Inferior parietal cortex (tissue), 1 donor: ENCODE measurements at regions not wholly inside any gene's neighbourhood (a gene's known extent, or its start where the extent isn't known, plus 50 kb on each side); places are given as distances from the start of the nearest gene placed in this dataset.
"Not testable (repeated sequence)": the region's sequence is repeated elsewhere in the genome, so short reads cannot be mapped to it uniquely, and the experiment has no call there.

Experiments
- DNase-seq: peaks from one replicate; pipeline ENCODE4 v3.0.0-alpha.2; 2016; ENCODE audit errors: extremely low spot score

DNA sequence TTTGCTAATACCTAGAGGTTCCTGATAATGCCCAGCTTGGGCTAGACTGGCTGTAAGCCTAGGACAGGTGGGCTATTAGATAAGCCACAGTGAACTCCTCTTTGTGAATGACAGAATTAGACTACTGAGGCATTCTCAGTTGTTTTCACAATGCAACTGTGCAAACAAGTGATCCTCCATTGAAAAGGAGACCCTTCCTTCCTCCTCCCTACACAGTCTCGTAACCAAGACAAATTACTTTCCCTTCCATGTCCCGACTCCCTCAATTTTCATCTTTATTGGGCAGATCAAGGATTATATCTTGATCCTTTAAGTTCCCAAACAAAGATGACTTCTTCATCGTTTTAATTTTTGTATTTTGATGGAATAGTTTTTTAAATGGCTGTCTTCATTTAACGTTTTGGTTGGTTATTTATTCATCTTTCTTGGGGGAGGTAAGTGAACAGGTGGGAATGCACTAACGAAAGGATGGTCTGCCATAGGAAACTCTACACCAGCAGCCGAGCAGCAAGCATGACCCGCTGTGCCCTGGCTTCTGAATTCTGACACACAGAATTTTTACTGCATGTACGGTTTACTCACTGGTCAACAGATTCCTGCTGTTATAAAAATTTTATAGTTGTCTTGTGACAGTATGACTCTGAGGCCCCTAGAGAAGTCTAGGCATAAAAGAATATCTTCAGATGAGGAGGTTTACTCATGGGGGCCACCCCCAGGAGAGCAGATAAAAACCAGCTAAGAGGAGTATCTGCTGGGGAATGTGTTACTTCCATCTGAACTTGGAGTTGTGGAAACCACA lies 137.5 kb upstream of the TUT7 start:
- no peak for DNase-seq

DNA sequence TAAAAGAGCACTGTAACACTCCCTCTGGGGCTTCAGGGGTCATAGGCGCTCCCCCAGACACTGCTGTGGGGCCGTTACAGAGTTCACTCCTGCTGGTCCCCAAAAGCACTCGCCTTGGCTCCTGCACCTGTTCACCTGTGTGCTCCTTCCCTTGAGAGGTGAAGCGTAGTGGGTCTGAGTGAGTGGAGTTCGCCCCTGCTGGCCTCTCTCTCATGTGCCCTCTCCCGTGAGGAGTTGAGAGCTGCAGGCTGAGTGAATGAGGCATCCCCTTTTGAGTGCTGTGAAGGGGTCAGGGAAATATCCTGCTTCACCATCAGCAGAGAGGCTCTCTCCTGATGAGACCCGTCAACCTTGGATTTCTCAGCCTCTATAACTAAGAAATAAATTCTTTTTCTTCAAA lies 134.6 kb upstream of the TUT7 start:
- DNase-seq: no peak

DNA sequence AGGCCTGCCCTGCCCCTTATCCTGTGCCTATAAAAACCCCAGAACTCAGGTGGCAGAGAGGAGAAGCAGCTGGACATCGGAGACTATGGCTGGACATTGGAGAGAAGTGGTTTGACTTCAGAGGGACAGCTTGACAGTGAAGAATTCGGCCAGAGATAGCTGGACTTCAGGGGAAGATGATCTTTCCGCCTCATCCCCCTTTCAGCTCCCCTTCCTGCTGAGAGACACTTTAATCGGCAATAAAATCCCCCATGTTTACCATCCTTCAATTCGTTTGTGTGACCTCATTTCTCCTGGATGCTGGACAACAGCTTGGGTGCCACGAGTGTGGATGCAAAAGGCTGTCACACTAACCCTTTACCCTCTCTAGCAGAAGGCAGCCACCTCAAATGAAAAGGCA lies 134.1 kb upstream of the TUT7 start:
- DNase-seq: no peak

DNA sequence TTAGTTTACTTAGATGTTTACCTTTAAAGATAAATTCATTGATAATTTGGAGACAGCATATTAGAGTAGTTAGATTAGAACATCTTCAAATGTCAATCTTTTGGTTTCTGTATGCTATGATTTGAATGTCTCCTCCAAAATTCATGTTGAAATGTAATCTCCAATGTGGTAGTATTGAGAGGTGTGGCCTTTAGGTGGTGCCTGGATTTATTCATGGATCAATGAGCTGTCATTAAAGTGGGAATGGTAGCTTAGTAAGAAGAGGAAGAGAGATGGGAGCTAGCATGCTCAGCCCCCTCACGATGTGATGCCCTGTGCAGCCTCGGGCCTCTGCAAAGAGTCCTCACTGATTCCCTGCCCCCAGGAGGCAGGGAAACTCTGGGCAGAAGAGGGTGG lies 133.6 kb upstream of the TUT7 start:
- DNase-seq: no peak

DNA sequence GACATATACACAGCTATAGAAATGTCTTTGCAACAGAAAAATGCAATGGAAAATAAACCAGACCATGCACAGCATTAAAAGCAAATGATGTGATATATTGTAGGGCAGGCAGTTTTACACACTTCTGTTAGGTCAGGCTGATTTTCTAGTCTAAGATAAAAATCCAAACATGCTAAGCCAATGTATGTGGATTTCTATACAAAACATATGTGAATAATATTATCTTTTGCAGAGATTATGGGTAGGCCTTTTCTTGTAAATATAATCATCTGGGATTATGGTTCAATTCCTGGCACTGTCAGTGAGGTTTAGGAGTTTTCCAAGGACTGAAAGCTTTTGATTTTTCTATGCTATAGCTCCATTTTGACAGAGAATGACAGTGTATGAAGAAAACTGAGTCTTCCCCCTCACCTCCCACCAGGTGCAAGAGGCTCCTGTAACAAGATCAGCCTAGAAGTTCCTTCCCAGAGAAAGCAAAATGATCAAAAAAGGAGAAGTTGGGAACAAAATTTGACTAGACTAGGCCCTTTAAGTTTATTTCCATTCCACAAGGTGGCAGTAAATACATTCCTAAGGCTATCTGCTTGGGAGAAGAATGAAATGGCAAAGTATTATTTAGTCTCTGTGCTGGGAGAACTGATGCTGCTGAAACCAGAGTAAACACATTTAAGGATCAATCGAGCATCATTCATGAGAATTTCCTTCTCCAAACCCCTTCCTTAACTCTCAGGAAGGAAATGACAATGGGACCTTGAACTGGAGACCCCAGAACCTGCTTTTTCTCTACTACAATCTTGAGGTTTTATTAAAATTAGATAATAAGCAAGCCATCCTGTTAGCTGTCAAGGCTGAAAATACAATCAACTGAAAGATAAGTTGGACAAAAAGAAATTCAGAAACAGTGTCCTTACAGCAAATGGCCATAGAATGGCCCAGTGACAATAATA lies 133.0 kb upstream of the TUT7 start:
- peak; percentile 81 for DNase-seq

DNA sequence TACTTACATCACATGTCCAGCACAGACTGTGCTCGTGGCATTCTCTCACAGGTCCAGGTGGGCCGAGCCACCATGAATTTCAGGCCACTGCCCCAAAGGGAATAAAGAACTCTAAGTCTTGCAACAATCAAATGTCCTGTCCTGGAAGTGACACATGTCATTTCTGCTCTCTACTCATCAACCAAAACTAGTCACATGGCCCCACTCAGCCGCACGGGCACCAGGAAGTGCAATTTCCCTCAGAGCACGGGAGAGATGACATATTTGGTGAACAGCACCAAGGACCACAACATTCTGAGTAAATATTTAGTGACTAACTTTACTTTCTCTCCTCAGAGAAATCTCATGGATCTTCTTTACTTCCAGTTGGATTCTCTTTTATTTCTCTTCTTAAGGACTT lies 131.1 kb upstream of the TUT7 start:
- no peak for DNase-seq

DNA sequence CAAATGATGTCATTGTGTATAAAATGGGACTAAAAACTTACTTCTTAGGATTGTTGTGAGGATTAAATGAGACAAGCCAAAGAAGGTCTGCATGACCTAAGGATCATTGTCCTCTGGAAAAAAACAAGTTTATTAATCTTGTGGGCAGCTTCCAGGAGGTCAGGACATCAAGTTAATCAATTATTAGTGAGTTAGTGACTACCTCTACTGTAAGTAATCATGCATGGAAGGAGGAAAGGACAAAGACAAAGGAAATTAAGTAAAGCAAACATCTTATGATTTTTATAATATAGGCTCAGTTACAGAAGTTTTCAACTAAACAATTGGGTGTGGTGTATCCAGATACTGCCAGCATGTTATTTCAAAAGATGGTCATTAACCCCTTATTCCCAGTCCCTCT lies 129.3 kb upstream of the TUT7 start:
- DNase-seq: no peak

DNA sequence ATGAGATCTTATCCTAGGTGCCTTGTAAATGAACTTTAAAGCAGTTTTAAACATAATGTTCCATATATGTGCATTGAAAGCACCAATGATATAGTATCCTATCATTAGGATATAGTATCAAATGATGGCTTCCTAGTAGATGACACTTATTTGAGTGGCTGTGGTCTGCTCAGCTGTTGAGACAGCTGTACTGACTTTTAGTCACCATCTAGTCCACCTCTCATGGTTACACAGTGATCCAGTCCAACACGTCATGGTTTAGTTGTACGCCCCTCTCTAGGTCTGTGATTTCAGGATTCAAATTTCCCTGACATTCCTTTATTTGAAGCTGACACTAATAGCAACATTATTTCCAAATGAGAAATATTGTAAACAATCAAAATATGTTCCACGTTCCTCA lies 127.3 kb upstream of the TUT7 start:
- DNase-seq: no peak

DNA sequence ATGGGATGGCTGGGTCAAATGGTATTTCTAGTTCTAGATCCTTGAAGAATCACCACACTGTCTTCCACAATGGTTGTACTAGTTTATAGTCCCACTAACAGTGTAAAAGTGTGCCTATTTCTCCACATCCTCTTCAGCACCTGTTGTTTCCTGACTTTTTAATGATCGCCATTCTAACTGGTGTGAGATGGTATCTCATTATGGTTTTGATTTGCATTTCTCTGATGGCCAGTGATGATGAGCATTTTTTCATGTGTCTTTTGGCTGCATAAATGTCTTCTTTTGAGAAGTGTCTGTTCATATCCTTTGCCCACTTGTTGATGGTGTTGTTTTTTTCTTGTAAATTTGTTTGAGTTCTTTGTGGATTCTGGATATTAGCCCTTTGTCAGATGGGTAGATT lies 121.0 kb upstream of the TUT7 start:
- DNase-seq: not testable (repeated sequence)

DNA sequence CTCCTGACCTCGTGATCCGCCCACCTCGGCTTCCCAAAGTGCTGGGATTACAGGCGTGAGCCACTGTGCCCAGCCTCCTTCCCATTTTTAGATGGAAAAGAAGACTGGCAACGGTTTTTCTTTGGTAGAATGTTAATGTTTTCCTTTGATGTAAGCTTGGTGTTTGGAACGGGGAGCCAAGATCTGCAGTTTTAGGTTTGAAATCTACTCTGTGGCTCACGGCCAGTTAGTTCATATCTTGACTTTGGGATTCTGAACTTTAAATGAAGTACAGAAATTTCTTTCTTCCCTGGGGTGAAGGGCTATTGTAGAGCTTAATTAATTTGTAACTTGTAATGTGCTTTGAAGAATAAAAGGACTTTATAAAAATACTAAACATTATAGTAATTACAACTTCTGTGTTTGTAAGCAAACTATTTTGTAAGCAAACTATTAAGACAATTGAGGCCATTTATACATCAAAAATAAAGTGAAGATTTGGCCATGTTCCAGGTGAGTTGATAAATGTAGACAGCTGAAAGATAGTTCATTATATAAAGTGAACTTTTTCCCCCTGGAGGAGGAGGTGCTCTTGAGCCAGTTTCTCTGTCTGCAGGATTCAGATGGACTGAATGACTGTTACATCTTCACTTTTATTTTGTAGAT lies 117.1 kb upstream of the TUT7 start:
- no peak for DNase-seq

DNA sequence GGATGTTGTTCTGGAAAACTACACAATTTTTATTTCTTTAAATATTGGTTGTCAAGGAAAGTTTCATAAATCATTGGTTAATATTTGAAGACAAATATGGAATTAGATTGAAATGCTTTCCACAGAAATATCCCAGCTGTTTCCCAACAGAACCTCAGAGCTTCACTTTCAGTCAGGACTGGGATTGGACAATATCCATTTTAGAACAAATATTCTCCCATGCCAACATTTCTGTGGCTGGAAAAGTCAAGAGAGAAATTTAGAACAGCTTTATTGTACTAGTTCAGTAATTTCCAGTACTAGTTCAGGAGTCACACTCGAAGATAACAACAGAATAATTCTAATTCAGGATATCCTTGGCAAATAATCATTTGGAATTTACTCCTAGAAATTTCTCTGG lies 116.1 kb upstream of the TUT7 start:
- DNase-seq: no peak

DNA sequence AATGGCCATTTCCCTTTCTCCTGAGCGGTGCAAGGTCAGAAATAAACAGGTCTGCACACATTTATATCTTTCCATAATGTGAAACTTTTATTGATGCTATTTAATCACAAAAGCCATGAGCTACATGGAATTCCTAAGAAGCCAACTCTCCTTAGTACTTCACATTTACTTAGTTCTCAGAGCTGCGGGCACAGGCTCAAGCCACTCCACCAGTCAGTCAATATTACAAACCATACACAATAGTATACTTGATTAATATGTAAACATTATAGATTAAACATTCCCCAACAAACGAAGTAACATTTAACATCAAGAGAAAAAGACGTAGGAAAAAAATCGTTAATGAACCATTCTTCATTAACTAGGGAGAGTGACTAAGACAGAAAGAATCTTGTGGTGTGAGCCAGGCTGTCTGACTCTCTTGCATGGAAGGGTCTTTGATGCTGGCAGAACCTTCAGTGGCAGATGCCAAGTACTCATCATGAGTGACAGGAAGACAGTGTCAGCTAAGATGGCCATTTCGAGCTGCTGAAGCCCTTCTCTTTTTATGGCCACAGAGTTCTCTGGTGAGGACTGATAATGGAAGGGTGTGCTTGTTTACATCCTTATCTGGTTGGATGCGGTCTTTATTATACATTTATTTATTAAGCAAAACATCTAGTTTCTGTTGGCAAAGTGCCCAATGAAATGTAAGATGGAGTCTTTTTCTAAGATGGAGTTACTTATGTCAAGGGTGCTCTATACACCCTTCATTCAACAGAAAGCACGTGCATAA lies 115.5 kb upstream of the TUT7 start:
- DNase-seq: no peak

DNA sequence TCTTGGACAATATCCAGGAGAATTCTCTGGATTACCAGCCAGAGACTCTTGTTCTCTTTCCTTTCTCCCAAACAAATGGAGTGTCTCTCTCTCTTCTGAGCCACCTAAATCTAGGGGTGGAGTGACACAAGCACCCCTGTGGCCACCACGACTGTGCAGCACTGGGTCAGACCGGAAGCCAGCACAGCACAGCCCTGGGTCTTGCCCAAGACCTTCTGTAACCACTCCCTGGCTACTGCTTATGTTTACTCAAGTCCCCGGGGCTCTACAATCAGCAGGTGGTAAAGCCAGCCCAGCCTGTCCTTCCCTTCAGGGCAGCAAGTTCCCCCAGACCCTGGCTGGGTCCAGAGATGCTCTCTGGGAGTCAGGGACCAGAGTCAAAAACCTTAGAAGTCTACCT lies 110.0 kb upstream of the TUT7 start:
- no peak for DNase-seq

DNA sequence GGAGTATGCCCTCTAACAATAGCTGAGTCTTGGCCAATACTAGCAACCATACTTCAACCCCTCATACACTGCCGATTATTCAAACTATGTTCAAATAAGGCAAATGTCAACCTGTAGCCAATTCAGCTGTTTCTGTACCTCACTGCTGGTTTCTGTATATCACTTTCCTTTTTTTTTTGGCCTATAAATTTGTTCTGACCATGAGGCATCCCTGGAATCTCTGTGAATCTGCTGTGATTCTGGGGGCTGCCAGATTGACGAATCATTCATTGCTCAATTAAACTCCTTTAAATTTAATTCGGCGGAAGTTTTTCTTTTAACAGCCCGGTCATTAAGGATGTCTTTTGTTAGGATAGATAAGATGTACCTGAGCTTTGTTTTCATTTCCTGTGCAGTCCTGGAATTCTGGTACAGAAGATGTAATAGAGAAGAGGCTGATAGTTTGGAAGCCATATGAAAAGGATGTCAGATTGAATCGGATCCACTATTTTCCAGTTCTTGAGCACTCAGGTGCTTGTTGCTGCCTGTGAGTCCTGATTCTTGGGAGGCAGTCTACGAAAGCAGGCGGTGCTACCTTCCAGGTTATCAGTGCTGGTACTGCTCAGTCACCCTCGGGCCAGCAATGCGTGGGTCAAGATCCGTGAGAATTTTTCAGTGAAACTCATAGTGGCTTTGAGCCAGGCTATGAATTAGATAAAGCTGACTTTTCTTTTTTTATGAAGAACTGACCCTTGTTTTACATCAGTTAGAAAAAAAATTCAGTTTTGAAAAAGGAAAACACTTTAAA lies 106.2 kb upstream of the TUT7 start:
- DNase-seq: no peak

DNA sequence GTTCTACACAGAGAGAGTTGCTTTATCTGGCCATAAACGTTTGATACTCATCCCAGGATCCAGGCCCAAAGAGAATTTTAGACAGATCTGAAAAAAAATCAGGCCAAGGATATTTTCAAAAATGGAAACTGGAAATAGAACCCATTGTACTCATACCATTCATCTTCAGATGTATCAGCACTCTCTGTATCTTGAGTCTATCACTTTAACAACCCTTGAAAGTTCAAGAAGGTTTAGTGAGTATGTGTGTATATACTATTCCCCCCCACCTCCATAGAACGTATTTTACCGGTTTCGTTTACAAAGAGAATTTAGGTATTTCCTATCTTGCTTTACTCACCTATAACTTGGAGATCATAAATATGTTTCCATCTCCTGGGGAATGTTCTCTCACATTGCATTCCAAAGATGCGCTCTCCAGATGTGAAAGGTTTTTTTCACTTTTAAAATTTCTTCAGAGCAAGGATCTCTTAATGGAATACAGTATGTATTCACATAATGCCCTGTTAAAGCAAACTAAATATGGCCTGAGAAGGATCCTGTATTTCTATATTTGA lies 105.5 kb upstream of the TUT7 start:
- no peak for DNase-seq

DNA sequence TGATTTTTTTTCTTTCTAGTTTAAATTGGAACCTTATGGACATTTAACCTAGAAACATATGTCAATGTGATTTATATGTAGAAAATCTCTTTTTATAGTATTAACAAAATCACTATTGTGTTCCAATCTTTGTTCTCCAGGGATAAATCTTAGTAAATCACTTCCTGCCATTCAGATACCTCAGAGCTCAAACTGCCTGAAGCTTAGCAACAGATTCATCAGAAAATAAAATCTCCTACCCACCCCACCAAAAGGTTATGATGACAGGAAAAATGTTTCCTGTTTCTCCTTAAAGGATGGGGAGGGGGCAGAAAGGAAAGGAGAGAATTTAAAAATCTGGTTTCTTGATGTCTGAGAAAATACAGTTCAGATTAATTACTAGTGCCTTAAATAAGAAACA lies 105.0 kb upstream of the TUT7 start:
- DNase-seq: no peak

DNA sequence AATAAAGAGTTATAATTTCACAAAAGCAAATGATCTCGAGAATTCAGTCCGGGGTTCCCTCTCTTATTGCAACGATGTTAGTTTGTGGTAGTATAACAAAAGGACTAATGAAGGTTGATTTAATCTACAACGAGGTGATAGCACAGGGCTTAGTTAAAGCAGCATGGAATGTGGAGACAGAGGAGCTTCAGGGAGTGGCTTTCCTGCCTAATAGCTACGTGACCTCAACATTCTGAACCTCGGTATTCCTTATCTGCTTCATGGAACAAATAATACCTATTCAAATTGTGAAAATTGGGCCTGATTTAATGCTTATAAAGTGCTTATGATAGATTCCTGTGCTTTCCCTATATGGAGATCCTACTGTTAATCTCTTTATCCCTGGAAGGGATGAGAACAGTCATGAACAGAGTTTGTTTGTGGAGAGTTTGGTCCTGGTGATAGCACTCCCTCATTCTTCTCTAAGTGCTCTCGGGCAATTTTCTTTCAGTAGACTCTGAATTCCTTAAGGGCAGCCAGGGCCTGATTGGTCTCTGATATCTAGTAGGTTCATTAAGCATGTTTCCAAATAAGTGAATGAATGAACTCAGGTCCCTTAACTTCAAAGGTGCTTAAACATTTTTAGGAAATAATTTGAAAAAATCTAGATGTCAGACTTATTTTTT lies 104.1 kb upstream of the TUT7 start:
- DNase-seq: no peak

DNA sequence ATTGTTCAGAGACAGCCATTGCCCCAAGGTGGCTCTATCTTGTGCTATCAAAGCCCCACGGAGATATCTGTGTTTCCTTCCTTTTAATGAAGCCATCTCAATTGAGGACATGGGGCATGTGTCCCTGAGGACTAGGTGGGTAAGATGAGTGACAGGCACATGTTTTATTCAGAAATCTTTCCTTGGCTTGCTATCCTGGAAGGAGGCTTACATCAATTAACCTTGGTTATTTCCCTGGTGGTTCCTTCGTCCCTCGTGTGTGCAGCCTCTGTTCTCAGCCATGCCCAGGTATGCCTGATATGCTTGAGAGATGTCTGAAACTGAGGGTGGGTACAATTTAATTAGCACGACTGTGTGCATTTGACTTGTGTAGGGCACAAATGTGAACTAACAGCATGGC lies 102.2 kb upstream of the TUT7 start:
- DNase-seq: no peak

DNA sequence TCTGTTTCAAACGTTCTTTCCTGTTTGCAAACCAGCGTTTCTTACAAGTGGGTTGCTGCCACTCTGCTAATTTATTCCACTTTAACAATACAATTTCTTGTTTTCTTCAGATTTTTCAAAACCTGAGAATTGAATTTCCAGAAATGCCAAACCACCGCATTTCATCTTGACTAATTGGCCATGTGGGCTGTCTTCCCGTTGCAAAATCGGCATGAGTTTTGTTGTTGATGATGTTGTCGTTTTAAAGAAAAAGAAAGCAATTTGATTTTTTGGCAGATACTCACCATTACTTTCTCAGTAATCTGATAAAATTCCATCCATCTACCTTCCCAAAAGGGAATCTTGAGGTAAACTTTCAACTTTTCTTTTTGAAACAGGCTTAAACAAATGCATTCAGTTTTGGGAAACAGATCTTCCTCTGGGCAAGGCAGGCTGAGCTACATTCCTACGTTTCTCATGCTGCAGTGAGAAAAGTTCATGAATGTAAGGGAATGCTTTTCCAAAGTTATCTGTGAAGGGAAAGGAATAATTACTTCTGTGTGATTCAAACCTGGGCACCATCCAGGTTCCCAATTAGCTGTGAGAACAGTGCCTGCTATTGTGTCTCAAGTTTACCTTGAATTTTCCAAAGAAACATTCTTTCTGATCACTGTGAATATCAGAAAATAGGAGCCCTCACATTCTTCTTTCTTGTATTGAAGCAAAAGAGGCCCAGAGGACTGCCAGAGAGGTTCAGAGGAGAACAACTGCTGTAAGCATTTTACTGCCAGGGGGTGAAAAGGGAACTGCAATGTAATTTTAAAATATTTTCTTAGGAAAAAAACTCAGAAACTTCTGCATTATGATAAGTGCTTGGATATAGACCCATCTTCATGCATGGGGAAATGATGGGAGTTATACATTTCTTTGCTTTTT lies 100.7 kb upstream of the TUT7 start:
- peak; percentile 17 for DNase-seq
